Frontal cortex (tissue), 3 donors: ENCODE measurements at regions not wholly inside any gene's neighbourhood (a gene's known extent, or its start where the extent isn't known, plus 50 kb on each side); places are given as distances from the start of the nearest gene placed in this dataset.

Experiments
- DNase-seq, 2 donors: peaks; one replicate each; pipeline ENCODE4 v3.0.0; 2012; ENCODE audit warnings: low spot score in 2 of 2
- FAIRE-seq: peaks from 2 replicates; lab custom pipeline; 2012; peaks lifted over from hg19 to GRCh38; lab: Jason Lieb, UNC
- donor health status: control.
- donor health status: control.
- donor health status: control.

- FAIRE-seq (no peak), DNase-seq (no peak)
Measured at GRCh38 chr10:120266022-120266421, 191.0 kb upstream of the PLPP4 start.

- DNase-seq: no peak
- FAIRE-seq: no peak
Measured at GRCh38 chr10:120270906-120271305, 186.1 kb upstream of the PLPP4 start.

- DNase-seq (no peak), FAIRE-seq (no peak)
Measured at GRCh38 chr10:120271696-120272095, 185.3 kb upstream of the PLPP4 start.

- FAIRE-seq (no peak), DNase-seq (no peak)
Measured at GRCh38 chr10:120272350-120272749, 184.7 kb upstream of the PLPP4 start.

GRCh38 chr10:120278069-120278468 lies 179.0 kb upstream of the PLPP4 start:
- no peak for FAIRE-seq
- no peak for DNase-seq

- DNase-seq: no peak
- no peak for FAIRE-seq
Measured at GRCh38 chr10:120279196-120279595, 177.8 kb upstream of the PLPP4 start.

- DNase-seq (no peak), FAIRE-seq (no peak)
Measured at GRCh38 chr10:120282421-120282820, 174.6 kb upstream of the PLPP4 start.

- DNase-seq (no peak), FAIRE-seq (no peak)
Measured at GRCh38 chr10:120282846-120283492, 174.1 kb upstream of the PLPP4 start.

- DNase-seq (no peak), FAIRE-seq (no peak)
Measured at GRCh38 chr10:120285408-120285807, 171.6 kb upstream of the PLPP4 start.

- no peak for FAIRE-seq
- DNase-seq: no peak
Measured at GRCh38 chr10:120286280-120286679, 170.7 kb upstream of the PLPP4 start.

- FAIRE-seq (no peak), DNase-seq (no peak)
Measured at GRCh38 chr10:120300513-120300912, 156.5 kb upstream of the PLPP4 start.

GRCh38 chr10:120308589-120308988 lies 148.4 kb upstream of the PLPP4 start:
- FAIRE-seq (no peak), DNase-seq (no peak)

- FAIRE-seq: peak; percentile 64
Measured at GRCh38 chr10:120313715-120314114, 143.3 kb upstream of the PLPP4 start.

GRCh38 chr10:120314442-120314841 lies 142.6 kb upstream of the PLPP4 start:
- FAIRE-seq (no peak), DNase-seq (no peak)

More at GRCh38 chr10:120313715-120314114, 143.3 kb upstream of the PLPP4 start:
- DNase-seq: no peak

GRCh38 chr10:120318862-120319261 lies 138.2 kb upstream of the PLPP4 start:
- no peak for DNase-seq
- no peak for FAIRE-seq

GRCh38 chr10:120327675-120328074 lies 129.4 kb upstream of the PLPP4 start:
- DNase-seq (no peak), FAIRE-seq (no peak)

GRCh38 chr10:120328647-120329046 lies 128.4 kb upstream of the PLPP4 start:
- no peak for FAIRE-seq
- DNase-seq: no peak

- FAIRE-seq (no peak), DNase-seq (no peak)
Measured at GRCh38 chr10:120335553-120335952, 121.5 kb upstream of the PLPP4 start.

GRCh38 chr10:120336306-120336910 lies 120.6 kb upstream of the PLPP4 start:
- no peak for DNase-seq
- no peak for FAIRE-seq

GRCh38 chr10:120336911-120337540 lies 120.0 kb upstream of the PLPP4 start:
- no peak for FAIRE-seq
- DNase-seq: no peak

- DNase-seq (no peak), FAIRE-seq (no peak)
Measured at GRCh38 chr10:120342115-120342714, 114.8 kb upstream of the PLPP4 start.
